Lower lobe of right lung (tissue), 2 donors: ENCODE measurements at regions not wholly inside any gene's neighbourhood (a gene's known extent, or its start where the extent isn't known, plus 50 kb on each side); places are given as distances from the start of the nearest gene placed in this dataset.

Experiments used
- ATAC-seq, 2 donors: fragments of 200-7000 bp; cut with Tn5 transposase; one replicate each; pipeline ENCODE4 v1.9.1; 2020 to 2022; ENCODE audit warnings: mild to moderate bottlenecking in 2 of 2, moderate library complexity in 2 of 2
- DNase-seq: peaks from one replicate; pipeline ENCODE4 v3.0.0-alpha.2; 2020
- H3K27ac ChIP-seq: fragments of 200-600 bp; one replicate; pipeline ENCODE4 v1.8.0; 2022
- H3K27me3 ChIP-seq: fragments of 200-600 bp; one replicate; pipeline ENCODE4 v1.8.0; 2022; ENCODE audit warnings: low read depth
- H3K36me3 ChIP-seq: fragments of 200-600 bp; one replicate; pipeline ENCODE4 v1.8.0; 2022; ENCODE audit warnings: mild to moderate bottlenecking
- H3K4me1 ChIP-seq: fragments of 200-600 bp; one replicate; pipeline ENCODE4 v1.8.0; 2022
- H3K4me3 ChIP-seq: fragments of 200-600 bp; one replicate; pipeline ENCODE4 v1.8.0; 2022; ENCODE audit warnings: mild to moderate bottlenecking
- H3K9me3 ChIP-seq: fragments of 200-600 bp; one replicate; pipeline ENCODE4 v1.8.0; 2022
- intact Hi-C: fragments of 100-400 bp; cut with DNase I; formaldehyde crosslinking; loops from one replicate; pipeline ENCODE4 v1.11.0; 2022
- TF ChIP-seq, protein P1 (sequence below): fragments of 200-600 bp; IDR thresholded peaks from one replicate; pipeline ENCODE4 v1.8.0; 2022; ENCODE audit warnings: antibody characterized with exemption, mild to moderate bottlenecking
- donor health status: DM: no; HTN: yes; CAD: no; lungs with severe emphysema.

DNA sequence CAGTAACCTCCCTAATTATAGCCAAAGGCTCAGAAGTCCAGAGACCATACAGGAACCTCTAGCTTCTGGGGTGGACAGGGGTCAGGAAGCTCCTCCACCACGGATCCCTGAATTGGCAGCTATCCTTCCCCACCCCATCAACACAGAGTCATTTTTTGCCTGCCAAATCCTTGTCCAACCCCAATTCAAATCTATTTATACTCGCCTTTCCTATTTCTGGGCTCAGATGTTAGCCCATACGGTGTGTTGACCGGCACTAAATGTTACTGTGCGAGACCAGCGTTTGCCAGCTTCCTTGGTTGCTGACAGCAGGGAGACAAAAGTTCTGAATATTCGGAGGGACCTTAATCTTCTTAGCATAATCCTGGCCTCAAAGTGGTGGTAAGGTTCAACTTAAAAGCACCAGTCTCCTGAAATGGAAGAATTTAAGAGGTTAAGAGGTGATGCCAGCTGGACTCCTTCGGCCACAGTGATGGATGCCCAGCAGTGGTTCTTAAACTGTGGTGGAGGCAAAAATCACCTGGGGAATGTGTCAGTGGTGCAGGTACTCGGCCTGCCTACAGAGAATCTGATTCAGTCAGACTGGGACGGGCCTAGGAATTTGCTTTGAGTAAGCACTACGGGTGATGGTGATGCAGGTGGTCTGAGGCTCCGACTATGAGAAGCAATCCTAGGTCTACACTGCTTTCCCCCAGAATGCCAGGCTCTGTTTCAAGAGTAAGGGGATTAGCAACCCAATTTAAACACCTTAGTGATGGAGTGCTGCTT, 204.8 kb upstream of the MEF2C start:
- ATAC-seq (no peak), DNase-seq (no peak)
- no peaks in the 10 kb centered on the region for H3K4me1 ChIP-seq
- TF ChIP-seq, protein P1, sequence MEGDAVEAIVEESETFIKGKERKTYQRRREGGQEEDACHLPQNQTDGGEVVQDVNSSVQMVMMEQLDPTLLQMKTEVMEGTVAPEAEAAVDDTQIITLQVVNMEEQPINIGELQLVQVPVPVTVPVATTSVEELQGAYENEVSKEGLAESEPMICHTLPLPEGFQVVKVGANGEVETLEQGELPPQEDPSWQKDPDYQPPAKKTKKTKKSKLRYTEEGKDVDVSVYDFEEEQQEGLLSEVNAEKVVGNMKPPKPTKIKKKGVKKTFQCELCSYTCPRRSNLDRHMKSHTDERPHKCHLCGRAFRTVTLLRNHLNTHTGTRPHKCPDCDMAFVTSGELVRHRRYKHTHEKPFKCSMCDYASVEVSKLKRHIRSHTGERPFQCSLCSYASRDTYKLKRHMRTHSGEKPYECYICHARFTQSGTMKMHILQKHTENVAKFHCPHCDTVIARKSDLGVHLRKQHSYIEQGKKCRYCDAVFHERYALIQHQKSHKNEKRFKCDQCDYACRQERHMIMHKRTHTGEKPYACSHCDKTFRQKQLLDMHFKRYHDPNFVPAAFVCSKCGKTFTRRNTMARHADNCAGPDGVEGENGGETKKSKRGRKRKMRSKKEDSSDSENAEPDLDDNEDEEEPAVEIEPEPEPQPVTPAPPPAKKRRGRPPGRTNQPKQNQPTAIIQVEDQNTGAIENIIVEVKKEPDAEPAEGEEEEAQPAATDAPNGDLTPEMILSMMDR, result no peak
- no peaks in the 10 kb centered on the region for H3K36me3 ChIP-seq
- intact Hi-C loops, result no loop called here
- no peaks in the 10 kb centered on the region for H3K9me3 ChIP-seq
- H3K27me3 ChIP-seq, result no peaks in the 10 kb centered on the region
- H3K27ac ChIP-seq, result no peak overlapping the region
- no peak overlapping the region for H3K4me3 ChIP-seq

DNA sequence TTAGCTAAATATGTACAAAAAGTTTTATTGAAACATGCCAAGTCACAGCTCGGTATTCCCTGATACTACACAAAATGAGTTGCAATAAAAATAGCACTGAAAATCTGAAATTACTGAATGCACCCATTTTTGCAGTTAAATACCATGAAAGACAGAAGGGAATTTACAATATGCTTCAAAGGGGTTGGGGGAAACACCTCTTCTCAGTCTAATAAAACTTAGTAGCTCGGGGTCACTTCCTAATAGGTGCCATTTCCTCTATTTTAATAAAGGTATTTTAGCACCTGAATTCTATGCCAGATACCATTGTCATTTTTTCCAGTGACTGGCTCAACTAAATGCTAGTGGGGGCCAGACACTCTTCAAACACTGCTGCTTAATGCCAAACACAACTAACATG, 204.1 kb upstream of the MEF2C start:
- DNase-seq (no peak), ATAC-seq (no peak)
- no peak overlapping the region for H3K4me3 ChIP-seq
- H3K36me3 ChIP-seq, result no peaks in the 10 kb centered on the region
- H3K27me3 ChIP-seq, result no peaks in the 10 kb centered on the region
- no peaks in the 10 kb centered on the region for H3K4me1 ChIP-seq
- TF ChIP-seq, protein P1, result no peak
- H3K9me3 ChIP-seq, result no peaks in the 10 kb centered on the region
- H3K27ac ChIP-seq, result no peak overlapping the region
- intact Hi-C loops, result no loop called here

DNA sequence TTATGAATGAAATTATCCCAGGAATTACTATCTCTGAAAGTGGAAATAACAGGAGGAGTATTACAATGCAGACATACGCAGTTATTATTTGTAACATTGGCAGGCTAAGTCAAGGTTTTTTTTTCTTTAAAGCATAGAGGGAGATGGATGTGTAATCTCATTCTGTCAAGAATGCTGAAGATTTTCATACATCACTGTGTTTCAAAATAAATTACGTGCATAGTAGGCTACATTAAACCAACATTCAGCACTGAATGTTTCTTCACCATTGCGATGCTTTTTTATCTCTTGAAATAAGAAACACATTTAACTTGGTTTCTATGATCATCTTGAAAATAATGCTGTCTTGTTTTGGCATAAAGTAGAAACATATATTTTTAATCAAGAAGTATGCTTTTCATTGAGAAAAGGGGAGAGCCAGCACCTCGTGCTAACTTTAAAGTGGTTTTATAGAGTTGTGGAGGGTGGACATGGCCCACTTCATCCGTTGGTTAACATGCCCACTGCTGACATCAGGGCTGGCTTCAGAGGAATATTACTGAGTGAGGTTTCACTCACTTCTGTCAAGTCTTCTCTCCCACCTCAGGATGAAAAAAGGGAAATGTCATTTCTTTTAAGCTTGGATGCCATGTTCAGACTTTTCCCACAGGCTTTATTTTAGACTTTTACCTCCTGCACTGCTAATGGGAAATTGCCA, 203.6 kb upstream of the MEF2C start:
- H3K27ac ChIP-seq, result no peak overlapping the region
- no peaks in the 10 kb centered on the region for H3K4me1 ChIP-seq
- no peaks in the 10 kb centered on the region for H3K36me3 ChIP-seq
- TF ChIP-seq, protein P1, result no peak
- intact Hi-C loops, result no loop called here
- no peaks in the 10 kb centered on the region for H3K9me3 ChIP-seq
- no peak overlapping the region for H3K4me3 ChIP-seq
- H3K27me3 ChIP-seq, result no peaks in the 10 kb centered on the region
- DNase-seq (no peak), ATAC-seq (no peak)

DNA sequence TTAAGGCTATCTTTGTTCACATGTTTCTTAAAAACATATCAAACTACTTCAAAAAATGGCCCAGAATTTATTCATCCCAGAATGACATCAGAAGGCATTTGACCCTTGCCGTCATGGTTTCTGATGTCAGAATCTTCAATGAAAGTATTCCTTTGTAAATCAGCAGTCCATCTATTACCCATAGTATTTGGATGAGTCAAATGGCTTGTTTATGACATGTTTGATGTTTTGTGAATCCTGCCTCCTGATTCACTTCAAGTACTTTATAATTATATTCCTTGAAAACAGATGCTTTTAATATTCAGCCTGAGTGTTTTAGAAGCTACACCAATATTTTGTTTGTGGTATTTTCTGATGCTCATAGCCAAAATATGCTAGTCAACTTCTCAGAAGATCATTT, 200.8 kb upstream of the MEF2C start:
- no peaks in the 10 kb centered on the region for H3K27me3 ChIP-seq
- TF ChIP-seq, protein P1, result no peak
- intact Hi-C loops, result no loop called here
- DNase-seq (no peak), ATAC-seq (no peak)
- no peaks in the 10 kb centered on the region for H3K36me3 ChIP-seq
- H3K9me3 ChIP-seq, result no peaks in the 10 kb centered on the region
- H3K4me3 ChIP-seq, result no peak overlapping the region
- H3K4me1 ChIP-seq, result no peaks in the 10 kb centered on the region
- no peak overlapping the region for H3K27ac ChIP-seq

DNA sequence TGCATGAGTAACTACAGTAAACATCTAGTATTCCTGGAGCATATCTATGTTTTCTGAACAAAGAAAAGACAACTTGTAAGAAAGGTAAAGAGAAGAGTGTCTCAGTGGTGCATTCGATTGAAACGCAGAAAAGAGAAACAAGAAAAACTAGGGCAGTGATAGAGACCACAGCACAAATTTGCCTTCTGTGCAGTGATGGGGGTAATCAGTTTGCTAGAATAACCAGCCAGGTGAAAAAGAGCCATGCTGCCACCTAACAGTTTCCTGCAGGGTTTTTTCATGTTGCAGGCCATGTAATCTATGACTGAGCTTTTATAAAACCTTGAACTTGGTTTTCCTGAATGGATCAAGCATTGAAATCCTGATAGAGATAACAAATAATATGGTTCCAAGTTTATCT, 198.4 kb upstream of the MEF2C start:
- H3K4me3 ChIP-seq, result no peak overlapping the region
- ATAC-seq, result no peak
- no peak overlapping the region for H3K27ac ChIP-seq
- no peaks in the 10 kb centered on the region for H3K9me3 ChIP-seq
- no peaks in the 10 kb centered on the region for H3K36me3 ChIP-seq
- DNase-seq, result no peak
- no peaks in the 10 kb centered on the region for H3K27me3 ChIP-seq
- intact Hi-C loops, result no loop called here
- TF ChIP-seq, protein P1, result no peak
- no peaks in the 10 kb centered on the region for H3K4me1 ChIP-seq
